Stimulated activated CD8-positive, alpha-beta memory T cell treated with anti-CD3 and anti-CD28 coated beads, Interleukin-4, amount 100 ng/mL, for 48 hours (primary cell): ENCODE measurements at regions not wholly inside any gene's neighbourhood (a gene's known extent, or its start where the extent isn't known, plus 50 kb on each side); places are given as distances from the start of the nearest gene placed in this dataset.

Experiments used
- DNase-seq: peaks from one replicate; pipeline ENCODE4 v3.0.0-alpha.2; 2020

GRCh38 chr10:128629111-128630096 is 503.2 kb upstream of the MKI67 start:
- DNase-seq = no peak

GRCh38 chr10:128630787-128631252 is 504.6 kb upstream of the MKI67 start:
- no peak for DNase-seq

GRCh38 chr10:128631801-128632241 is 505.6 kb upstream of the MKI67 start:
- DNase-seq = no peak

- DNase-seq = no peak
Measured at GRCh38 chr10:128632694-128633093, 506.5 kb upstream of the MKI67 start.

- no peak for DNase-seq
Measured at GRCh38 chr10:128633864-128634540, 507.8 kb upstream of the MKI67 start.

- DNase-seq = no peak
Measured at GRCh38 chr10:128642023-128642422, 515.8 kb upstream of the MKI67 start.

- DNase-seq = no peak
Measured at GRCh38 chr10:128642502-128642901, 516.3 kb upstream of the MKI67 start.

- DNase-seq = no peak
Measured at GRCh38 chr10:128643658-128644057, 517.4 kb upstream of the MKI67 start.

GRCh38 chr10:128645486-128645885 is 519.3 kb upstream of the MKI67 start:
- no peak for DNase-seq

- DNase-seq = no peak
Measured at GRCh38 chr10:128646956-128647355, 520.7 kb upstream of the MKI67 start.

- no peak for DNase-seq
Measured at GRCh38 chr10:128657548-128657947, 531.3 kb upstream of the MKI67 start.

- DNase-seq = no peak
Measured at GRCh38 chr10:128660726-128661125, 534.5 kb upstream of the MKI67 start.

GRCh38 chr10:128661404-128662197 is 535.4 kb upstream of the MKI67 start:
- DNase-seq = no peak

- DNase-seq = no peak
Measured at GRCh38 chr10:128662520-128662919, 536.3 kb upstream of the MKI67 start.

GRCh38 chr10:128664729-128665128 is 538.5 kb upstream of the MKI67 start:
- no peak for DNase-seq

- no peak for DNase-seq
Measured at GRCh38 chr10:128675405-128675804, 549.2 kb upstream of the MKI67 start.

GRCh38 chr10:128680116-128680515 is 553.9 kb upstream of the MKI67 start:
- DNase-seq = no peak

GRCh38 chr10:128684215-128684614 is 558.0 kb upstream of the MKI67 start:
- no peak for DNase-seq

GRCh38 chr10:128686630-128687278 is 560.5 kb upstream of the MKI67 start:
- DNase-seq = no peak

- no peak for DNase-seq
Measured at GRCh38 chr10:128687408-128687807, 561.2 kb upstream of the MKI67 start.

- DNase-seq = no peak
Measured at GRCh38 chr10:128687927-128688549, 561.8 kb upstream of the MKI67 start.

GRCh38 chr10:128689667-128690066 is 563.4 kb upstream of the MKI67 start:
- DNase-seq = no peak
